Heart left ventricle (tissue), 16 donors: ENCODE measurements at regions not wholly inside any gene's neighbourhood (a gene's known extent, or its start where the extent isn't known, plus 50 kb on each side); places are given as distances from the start of the nearest gene placed in this dataset.

Source experiments
- ATAC-seq, 4 donors: fragments of 200-7000 bp; cut with Tn5 transposase; one replicate each; pipeline ENCODE4 v1.9.1; 2020 to 2022; ENCODE audit warnings: moderate library complexity in 4 of 4, mild to moderate bottlenecking in 3 of 4, moderate number of reproducible peaks in 1 of 4
- DNase-seq, 5 donors: peaks; one replicate each; pipeline ENCODE4 v3.0.0-alpha.2; 2020
- H3K27ac ChIP-seq, 12 donors: fragments of 200-600 bp; sonication (generic) in 4 of 12; one replicate each; pipeline versions ENCODE4 v1.5.0 to v1.8.0; 2016 to 2022; ENCODE audit warnings: mild to moderate bottlenecking in 2 of 12
- H3K27me3 ChIP-seq, 9 donors: fragments of 200-600 bp; sonication (generic) in 2 of 9; one replicate each; pipeline versions ENCODE4 v1.5.1 to v1.8.0; 2016 to 2022; ENCODE audit warnings: mild to moderate bottlenecking in 3 of 9
- H3K36me3 ChIP-seq, 9 donors: fragments of 200-600 bp; sonication (generic) in 2 of 9; one replicate each; pipeline versions ENCODE4 v1.5.0 to v1.8.0; 2018 to 2022; ENCODE audit warnings: mild to moderate bottlenecking in 2 of 9
- H3K4me1 ChIP-seq, 12 donors: fragments of 200-600 bp; sonication (generic) in 4 of 12; one replicate each; pipeline versions ENCODE4 v1.5.0 to v1.8.0; 2016 to 2022; ENCODE audit warnings: mild to moderate bottlenecking in 3 of 12
- H3K4me3 ChIP-seq, 12 donors: fragments of 200-600 bp; sonication (generic) in 4 of 12; one replicate each; pipeline versions ENCODE4 v1.5.0 to v1.8.0; 2017 to 2022; ENCODE audit warnings: mild to moderate bottlenecking in 9 of 12, moderate library complexity in 4 of 12
- H3K9me3 ChIP-seq, 12 donors: fragments of 200-600 bp; sonication (generic) in 4 of 12; one replicate each; pipeline versions ENCODE4 v1.5.0 to v1.8.0; 2016 to 2022; ENCODE audit warnings: mild to moderate bottlenecking in 1 of 12
- POLR2A ChIP-seq, 2 donors: fragments of 450-650 bp; IDR thresholded peaks; one replicate each; pipeline ENCODE4 v1.6.1; 2017; ENCODE audit warnings: antibody characterized with exemption in 2 of 2, mild to moderate bottlenecking in 2 of 2, moderate library complexity in 2 of 2
- WGBS, 4 donors: extraction: QIAGEN DNeasy Blood & Tissue Kit in 2 of 4; methylation state at CpG; one replicate each; pipeline versions ENCODE4 v1.1.5 to v1.1.7; 2013 to 2018; 5-methylcytosine and 5-hydroxymethylcytosine counted together
- intact Hi-C, 10 donors: fragments of 100-400 bp; cut with DNase I; formaldehyde crosslinking; loops; one replicate each; pipeline versions ENCODE4 v1.11.1 to v1.14.2; 2022
- TF ChIP-seq, protein P1 (sequence below), 12 donors: fragments of 200-600 bp; sonication (generic) in 4 of 12; IDR thresholded peaks; one replicate each; pipeline versions ENCODE4 v1.5.0 to v1.8.0; 2018 to 2022; ENCODE audit warnings: antibody characterized with exemption in 12 of 12, mild to moderate bottlenecking in 5 of 12
- donor health status: ischemic (EF 13 %, LVEDD 7.1; RV severe dilation, severe dysfunction).
- donor health status: healthy with polysubstance abuse.
- donor health status: DM: no; HTN: yes; CAD: no.
- donor health status: DM: no; HTN: no; CAD: no.
- donor health status: ischemic (EF 25% LVEDD 6.9; RV normal size, moderate dysfunction).
- donor health status: ischemic (EF 25% LVEDD 5.7; RV mildly dilated, moderate dysfunction).
- donor health status: healthy.
- donor health status: DM: yes; HTN: yes; CAD: no.
- donor health status: ischemic (EF 35%, LVEDD 5.7; RV mildly dilated, moderate dysfunction).
- donor health status: nonischemic (EF 11% LVEDD 7.7; RV severe dilation, severe dysfunction).
- donor health status: DM: yes; HTN: yes; CAD: no.
- donor health status: PGD.
- donor health status: ischemic (EF 29% LVEDD 5.4; RV normal size, mild dysfunction).
- donor health status: nonischemic (EF 23%, LVEDD 6.1; RV moderate dilation, normal function).

DNA sequence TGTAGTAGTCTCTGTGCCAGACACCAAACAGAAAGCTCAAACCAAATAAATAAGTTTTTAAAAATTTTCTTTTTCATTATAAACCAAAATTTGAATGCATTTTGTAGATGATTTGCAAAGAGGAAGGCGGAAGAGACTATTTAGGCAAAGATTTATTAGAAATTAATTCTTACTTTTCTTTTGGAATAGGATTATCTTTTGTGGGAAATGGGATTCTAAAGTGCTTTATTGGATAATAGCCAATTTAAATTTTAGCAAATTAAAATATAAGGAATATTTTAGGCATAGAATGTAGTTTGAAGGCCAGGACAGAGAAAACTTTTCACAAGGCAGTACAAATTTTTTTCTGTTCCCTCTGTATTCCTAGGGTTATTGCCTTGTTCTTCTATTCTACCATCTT lies 311.4 kb upstream of the ITGA1 start:
- intact Hi-C loops, result no loop called here
- no peaks in the 10 kb centered on the region for H3K4me1 ChIP-seq
- TF ChIP-seq POLR2A (IDR thresholded peaks at IDR 0.05), result no peak
- TF ChIP-seq, protein P1, sequence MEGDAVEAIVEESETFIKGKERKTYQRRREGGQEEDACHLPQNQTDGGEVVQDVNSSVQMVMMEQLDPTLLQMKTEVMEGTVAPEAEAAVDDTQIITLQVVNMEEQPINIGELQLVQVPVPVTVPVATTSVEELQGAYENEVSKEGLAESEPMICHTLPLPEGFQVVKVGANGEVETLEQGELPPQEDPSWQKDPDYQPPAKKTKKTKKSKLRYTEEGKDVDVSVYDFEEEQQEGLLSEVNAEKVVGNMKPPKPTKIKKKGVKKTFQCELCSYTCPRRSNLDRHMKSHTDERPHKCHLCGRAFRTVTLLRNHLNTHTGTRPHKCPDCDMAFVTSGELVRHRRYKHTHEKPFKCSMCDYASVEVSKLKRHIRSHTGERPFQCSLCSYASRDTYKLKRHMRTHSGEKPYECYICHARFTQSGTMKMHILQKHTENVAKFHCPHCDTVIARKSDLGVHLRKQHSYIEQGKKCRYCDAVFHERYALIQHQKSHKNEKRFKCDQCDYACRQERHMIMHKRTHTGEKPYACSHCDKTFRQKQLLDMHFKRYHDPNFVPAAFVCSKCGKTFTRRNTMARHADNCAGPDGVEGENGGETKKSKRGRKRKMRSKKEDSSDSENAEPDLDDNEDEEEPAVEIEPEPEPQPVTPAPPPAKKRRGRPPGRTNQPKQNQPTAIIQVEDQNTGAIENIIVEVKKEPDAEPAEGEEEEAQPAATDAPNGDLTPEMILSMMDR (IDR thresholded peaks at IDR 0.05), result no peak
- H3K4me3 ChIP-seq, result no peak overlapping the region
- no peaks in the 10 kb centered on the region for H3K27me3 ChIP-seq
- H3K27ac ChIP-seq, result no peak overlapping the region
- DNase-seq, result no peak
- WGBS, 4 donors, result 90 to 96% (median 92%) methylated on average over 1 of the region's 1 CpG
- ATAC-seq, result no peak
- no peaks in the 10 kb centered on the region for H3K36me3 ChIP-seq
- H3K9me3 ChIP-seq, result peaks cover 0 to 12% (median 0%) of the 10 kb centered on the region in 12 donors

DNA sequence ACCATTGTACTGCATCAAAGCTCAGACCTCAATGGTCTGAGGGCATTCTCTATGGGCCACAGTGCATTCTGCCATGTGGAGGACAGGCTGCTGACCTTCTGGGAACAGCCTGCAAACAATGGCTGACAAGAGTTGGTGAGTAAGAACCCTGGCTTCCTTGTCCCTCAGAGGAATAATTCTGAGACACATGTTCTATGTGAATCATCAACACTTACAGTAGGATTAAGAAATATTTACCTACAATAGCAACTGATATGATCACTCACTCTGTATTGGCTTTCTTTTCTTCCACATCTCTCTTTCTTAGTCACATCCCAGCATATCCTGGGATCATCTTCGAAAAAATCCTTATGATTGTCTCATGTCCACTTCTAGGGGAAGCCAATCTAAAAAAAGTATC lies 306.5 kb upstream of the ITGA1 start:
- intact Hi-C loops, result no loop called here
- Histone ChIP-seq H3K36me3 (no peaks in the 10 kb centered on the region), H3K4me1 (no peaks in the 10 kb centered on the region), H3K27me3 (no peaks in the 10 kb centered on the region), H3K4me3 (no peak overlapping the region), H3K9me3 (peaks cover 0 to 12% (median 0%) of the 10 kb centered on the region in 12 donors), H3K27ac (no peak overlapping the region)
- no peak for TF ChIP-seq POLR2A (IDR thresholded peaks at IDR 0.05)
- TF ChIP-seq, protein P1 (IDR thresholded peaks at IDR 0.05), result no peak
- DNase-seq, result no peak
- no peak for ATAC-seq
- WGBS, 4 donors, result 73 to 91% (median 88%) methylated on average over 1 of the region's 1 CpG

DNA sequence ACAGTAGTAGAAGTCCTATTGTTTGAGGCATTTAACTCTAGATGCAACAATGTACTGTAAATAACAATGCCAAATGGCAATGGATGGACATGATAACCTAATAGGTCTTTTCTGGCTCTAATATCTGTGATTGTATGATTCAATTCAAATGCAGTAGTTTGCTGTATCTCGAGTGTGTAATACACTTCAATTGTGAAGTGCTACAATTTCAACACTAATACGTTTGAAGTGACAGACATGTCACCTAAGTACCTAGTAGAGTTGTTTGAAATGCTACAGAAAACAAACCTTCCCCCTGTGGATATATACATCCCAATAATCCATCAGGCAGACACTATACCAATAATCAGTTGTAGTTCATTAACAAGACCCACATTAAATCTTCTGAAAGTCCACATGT lies 305.9 kb upstream of the ITGA1 start:
- no peak for DNase-seq
- Histone ChIP-seq H3K4me3 (no peak overlapping the region), H3K4me1 (no peaks in the 10 kb centered on the region), H3K9me3 (peaks cover 0 to 12% (median 0%) of the 10 kb centered on the region in 12 donors), H3K27me3 (no peaks in the 10 kb centered on the region), H3K27ac (no peak overlapping the region), H3K36me3 (no peaks in the 10 kb centered on the region)
- TF ChIP-seq, protein P1 (IDR thresholded peaks at IDR 0.05), result no peak
- no peak for TF ChIP-seq POLR2A (IDR thresholded peaks at IDR 0.05)
- intact Hi-C loops, result no loop called here
- no peak for ATAC-seq
- 55 to 70% (median 56%) methylated on average over 2 of the region's 2 CpGs for WGBS, 4 donors

DNA sequence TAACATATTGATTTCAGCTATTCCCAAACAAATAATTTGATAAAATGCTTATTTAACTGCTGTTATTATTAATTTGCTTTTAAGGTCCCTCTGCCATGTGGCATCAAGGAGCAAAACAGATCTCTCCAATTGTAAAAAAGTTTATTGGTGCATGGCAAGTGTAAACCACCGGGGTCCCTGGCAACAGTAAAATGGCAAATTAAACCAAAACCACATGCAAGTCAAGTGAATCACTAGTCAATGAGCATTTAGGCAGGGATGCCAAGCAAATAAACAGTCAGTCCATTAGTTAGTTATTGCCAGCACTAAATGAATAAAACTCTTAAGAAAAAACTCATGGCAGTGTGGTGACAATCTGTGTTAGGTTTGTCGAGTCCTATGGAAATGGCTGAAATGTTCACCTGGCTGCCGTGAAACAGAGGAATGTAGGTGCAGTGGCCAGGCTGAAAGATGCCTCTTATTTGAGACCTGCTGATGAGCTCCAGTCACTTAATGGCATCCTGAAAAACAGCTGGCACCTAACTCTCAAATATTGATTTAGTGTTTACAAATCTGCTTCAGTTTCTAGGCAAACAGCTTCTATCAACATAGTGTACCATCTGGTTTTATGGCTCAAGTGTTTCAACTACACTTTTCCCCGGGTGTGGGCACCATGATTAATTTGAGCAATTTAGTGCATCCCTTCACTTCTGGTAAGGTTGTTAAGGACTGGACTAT lies 296.5 kb upstream of the ITGA1 start:
- no peak for ATAC-seq
- no peaks in the 10 kb centered on the region for H3K9me3 ChIP-seq
- 87 to 96% (median 93%) methylated on average over 4 of the region's 4 CpGs for WGBS, 4 donors

More for the DNA sequence above, 296.5 kb upstream of the ITGA1 start:
- DNase-seq, result no peak
- H3K4me3 ChIP-seq, result no peak overlapping the region
- no peak overlapping the region for H3K27ac ChIP-seq
- intact Hi-C loops, result no loop called here
- no peaks in the 10 kb centered on the region for H3K27me3 ChIP-seq
- no peak for TF ChIP-seq POLR2A (IDR thresholded peaks at IDR 0.05)
- TF ChIP-seq, protein P1 (IDR thresholded peaks at IDR 0.05), result no peak
- no peaks in the 10 kb centered on the region for H3K4me1 ChIP-seq
- H3K36me3 ChIP-seq, result no peaks in the 10 kb centered on the region
